ENCODE measurements at regions not wholly inside any gene's neighbourhood (a gene's known extent, or its start where the extent isn't known, plus 50 kb on each side); places are given as distances from the start of the nearest gene placed in this dataset.

GRCh38 chr18:26719896-26720295 is 145.6 kb downstream of the AQP4 start:
- ATAC-seq = no peak
- H3K27ac ChIP-seq = no peak overlapping the region
- no peaks in the 10 kb centered on the region for H3K36me3 ChIP-seq
- H3K27me3 ChIP-seq = peaks cover 0 to 4% (median 0%) of the 10 kb centered on the region in 3 donors
- TF ChIP-seq CTCF (IDR thresholded peaks at IDR 0.05 in 4 of 5, conservative IDR thresholded peaks at IDR 0.05 in 1 of 5) = no peak
- no peaks in the 10 kb centered on the region for H3K9me3 ChIP-seq
- intact Hi-C loops (cut with DNase I; ENCODE audit: low total_unique reads) = no loop called here
- H3K4me1 ChIP-seq = no peaks in the 10 kb centered on the region
- H3K4me3 ChIP-seq = no peak overlapping the region
- in situ Hi-C loops (cut with MboI; ENCODE audit: low sequenced_read_pairs in 4 of 4) = no loop called here
- DNase-seq = no peak

- Histone ChIP-seq H3K27ac (no peak overlapping the region), H3K4me3 (no peak overlapping the region), H3K36me3 (no peaks in the 10 kb centered on the region), H3K9me3 (no peaks in the 10 kb centered on the region), H3K27me3 (peaks cover 0 to 4% (median 0%) of the 10 kb centered on the region in 3 donors), H3K4me1 (no peaks in the 10 kb centered on the region)
- no peak for DNase-seq
- TF ChIP-seq POLR2A (IDR thresholded peaks at IDR 0.05) (no peak), CTCF (IDR thresholded peaks at IDR 0.05 in 4 of 5, conservative IDR thresholded peaks at IDR 0.05 in 1 of 5) (no peak)
- intact Hi-C loops (cut with DNase I; ENCODE audit: low total_unique reads) (no loop called here), in situ Hi-C loops (cut with MboI; ENCODE audit: low sequenced_read_pairs in 4 of 4) (no loop called here)
- no peak for ATAC-seq
Observed at GRCh38 chr18:26717123-26717719, 148.3 kb downstream of the AQP4 start.

DNA sequence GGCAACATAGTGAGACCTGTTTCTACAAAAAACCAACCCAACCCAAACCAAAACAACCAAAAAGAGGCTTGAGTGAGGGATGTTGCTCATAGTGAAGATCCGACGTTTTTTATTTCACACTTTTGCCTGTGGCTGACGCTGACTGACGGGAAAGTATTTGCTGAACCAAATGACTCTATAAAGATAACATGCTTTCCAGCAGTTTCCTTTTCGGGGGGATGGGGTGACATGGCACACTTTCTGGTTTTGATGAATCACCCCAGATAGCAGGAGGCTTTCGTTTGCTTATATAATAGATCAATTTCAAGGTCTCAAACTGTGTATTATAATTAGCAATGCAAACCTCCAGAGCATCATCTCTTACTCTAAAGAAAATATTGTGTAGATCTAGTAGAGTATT is 150.8 kb downstream of the AQP4 start:
- Histone ChIP-seq H3K36me3 (no peaks in the 10 kb centered on the region), H3K9me3 (no peaks in the 10 kb centered on the region), H3K27ac (no peak overlapping the region), H3K27me3 (no peaks in the 10 kb centered on the region), H3K4me3 (no peak overlapping the region), H3K4me1 (no peaks in the 10 kb centered on the region)
- ATAC-seq (no peak), DNase-seq (no peak)
- in situ Hi-C loops (cut with MboI; ENCODE audit: low sequenced_read_pairs in 4 of 4) = no loop called here
- intact Hi-C loops (cut with DNase I; ENCODE audit: low total_unique reads) = no loop called here
- no peak for TF ChIP-seq CTCF (IDR thresholded peaks at IDR 0.05 in 4 of 5, conservative IDR thresholded peaks at IDR 0.05 in 1 of 5)
- no peak for TF ChIP-seq POLR2A (IDR thresholded peaks at IDR 0.05)

- no peaks in the 10 kb centered on the region for H3K9me3 ChIP-seq
- H3K27me3 ChIP-seq = no peaks in the 10 kb centered on the region
- H3K4me3 ChIP-seq = no peak overlapping the region
- TF ChIP-seq CTCF (IDR thresholded peaks at IDR 0.05 in 4 of 5, conservative IDR thresholded peaks at IDR 0.05 in 1 of 5) = no peak
- TF ChIP-seq POLR2A (IDR thresholded peaks at IDR 0.05) = no peak
- no peaks in the 10 kb centered on the region for H3K4me1 ChIP-seq
- no peak overlapping the region for H3K27ac ChIP-seq
- intact Hi-C loops (cut with DNase I; ENCODE audit: low total_unique reads) (no loop called here), in situ Hi-C loops (cut with MboI; ENCODE audit: low sequenced_read_pairs in 4 of 4) (no loop called here)
- H3K36me3 ChIP-seq = no peaks in the 10 kb centered on the region
- no peak for DNase-seq
- ATAC-seq = no peak
Observed at GRCh38 chr18:26711756-26712155, 153.8 kb downstream of the AQP4 start.

DNA sequence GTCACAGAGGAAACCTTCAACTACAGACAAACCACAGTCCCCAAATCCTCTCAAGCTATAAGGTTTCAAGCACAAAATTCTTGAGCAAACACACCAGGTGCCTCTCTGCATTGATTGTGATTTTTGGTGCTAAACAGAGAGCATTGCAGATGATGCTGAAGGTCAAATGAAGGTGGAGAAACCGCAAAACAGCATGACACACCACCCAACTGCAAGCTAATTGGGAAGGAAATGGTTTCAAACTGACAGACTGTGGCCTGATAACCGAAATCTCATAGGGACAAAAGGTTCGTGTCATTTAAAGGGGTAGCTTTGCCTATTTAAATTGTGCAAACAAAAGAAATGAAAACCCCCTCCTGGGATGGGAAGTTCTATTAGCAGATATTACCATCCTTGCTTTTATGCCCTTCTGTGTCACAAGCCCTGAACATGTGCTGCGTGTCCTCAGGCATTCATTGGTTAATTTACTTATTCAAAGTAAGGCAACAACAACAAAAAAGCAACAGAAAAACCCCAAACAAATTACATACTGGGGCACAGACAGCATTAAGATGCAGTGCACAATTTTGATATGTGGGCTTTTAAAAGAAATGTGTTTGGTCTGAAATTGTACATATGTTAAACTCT is 154.9 kb downstream of the AQP4 start:
- in situ Hi-C loops (cut with MboI; ENCODE audit: low sequenced_read_pairs in 4 of 4) (no loop called here), intact Hi-C loops (cut with DNase I; ENCODE audit: low total_unique reads) (no loop called here)
- Histone ChIP-seq H3K36me3 (no peaks in the 10 kb centered on the region), H3K27ac (no peak overlapping the region), H3K4me3 (no peak overlapping the region), H3K27me3 (no peaks in the 10 kb centered on the region), H3K4me1 (no peaks in the 10 kb centered on the region), H3K9me3 (no peaks in the 10 kb centered on the region)
- no peak for TF ChIP-seq CTCF (IDR thresholded peaks at IDR 0.05 in 4 of 5, conservative IDR thresholded peaks at IDR 0.05 in 1 of 5)
- no peak for TF ChIP-seq POLR2A (IDR thresholded peaks at IDR 0.05)
- no peak for DNase-seq
- ATAC-seq = no peak

All from gastrocnemius medialis (tissue), 4 donors.